ENCODE measurements at regions not wholly inside any gene's neighbourhood (a gene's known extent, or its start where the extent isn't known, plus 50 kb on each side); places are given as distances from the start of the nearest gene placed in this dataset.

DNA sequence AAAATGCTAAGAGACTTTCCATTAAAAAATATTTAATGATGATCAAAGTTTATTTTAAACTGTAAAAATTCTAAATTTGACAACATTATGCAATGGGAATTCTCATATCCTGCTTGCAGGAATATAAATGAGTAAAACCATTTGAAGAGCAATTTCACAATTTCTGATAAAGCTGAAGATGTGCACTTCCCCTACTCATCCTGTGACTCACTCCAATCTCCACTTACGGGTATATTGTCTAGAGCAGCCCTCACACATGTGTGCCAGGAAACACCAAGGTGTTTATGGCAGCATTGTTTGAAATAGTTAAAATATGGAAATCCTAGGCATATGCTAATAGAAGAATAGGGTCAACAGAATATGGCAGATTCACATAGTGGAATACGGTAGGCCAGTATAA lies 158.4 kb downstream of the PDHA2 start:
- TF ChIP-seq, protein P1, sequence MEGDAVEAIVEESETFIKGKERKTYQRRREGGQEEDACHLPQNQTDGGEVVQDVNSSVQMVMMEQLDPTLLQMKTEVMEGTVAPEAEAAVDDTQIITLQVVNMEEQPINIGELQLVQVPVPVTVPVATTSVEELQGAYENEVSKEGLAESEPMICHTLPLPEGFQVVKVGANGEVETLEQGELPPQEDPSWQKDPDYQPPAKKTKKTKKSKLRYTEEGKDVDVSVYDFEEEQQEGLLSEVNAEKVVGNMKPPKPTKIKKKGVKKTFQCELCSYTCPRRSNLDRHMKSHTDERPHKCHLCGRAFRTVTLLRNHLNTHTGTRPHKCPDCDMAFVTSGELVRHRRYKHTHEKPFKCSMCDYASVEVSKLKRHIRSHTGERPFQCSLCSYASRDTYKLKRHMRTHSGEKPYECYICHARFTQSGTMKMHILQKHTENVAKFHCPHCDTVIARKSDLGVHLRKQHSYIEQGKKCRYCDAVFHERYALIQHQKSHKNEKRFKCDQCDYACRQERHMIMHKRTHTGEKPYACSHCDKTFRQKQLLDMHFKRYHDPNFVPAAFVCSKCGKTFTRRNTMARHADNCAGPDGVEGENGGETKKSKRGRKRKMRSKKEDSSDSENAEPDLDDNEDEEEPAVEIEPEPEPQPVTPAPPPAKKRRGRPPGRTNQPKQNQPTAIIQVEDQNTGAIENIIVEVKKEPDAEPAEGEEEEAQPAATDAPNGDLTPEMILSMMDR (IDR thresholded peaks at IDR 0.05 in 4 of 5, conservative IDR thresholded peaks at IDR 0.05 in 1 of 5), result no peak
- TF ChIP-seq POLR2A (IDR thresholded peaks at IDR 0.05), result no peak
